WTC11 (cell line): ENCODE measurements at regions not wholly inside any gene's neighbourhood (a gene's known extent, or its start where the extent isn't known, plus 50 kb on each side); places are given as distances from the start of the nearest gene placed in this dataset.

Source experiments
- CREB1 ChIP-seq: sonication (generic); formaldehyde crosslinking; IDR thresholded peaks from 2 replicates; pipeline ENCODE4 v1.8.0; 2023; ENCODE audit warnings: mild to moderate bottlenecking, missing genetic modification reagents
- CTCF ChIP-seq: fragments of 200-600 bp; IDR thresholded peaks from 2 replicates; pipeline ENCODE4 v1.8.0; 2022; ENCODE audit warnings: antibody characterized with exemption
- ERG ChIP-seq: fragments of 250-450 bp; sonication (Bioruptor Pico); IDR thresholded peaks from 2 replicates; pipeline ENCODE4 v1.8.0; 2021; ENCODE audit warnings: mild to moderate bottlenecking
- NR2C2 ChIP-seq: sonication (generic); formaldehyde crosslinking; IDR thresholded peaks from 2 replicates; pipeline ENCODE4 v1.8.0; 2022; ENCODE audit warnings: mild to moderate bottlenecking, missing genetic modification reagents
- USF2 ChIP-seq: sonication (generic); formaldehyde crosslinking; IDR thresholded peaks from 2 replicates; pipeline ENCODE4 v1.8.1; 2023; ENCODE audit warnings: mild to moderate bottlenecking, missing genetic modification reagents, moderate library complexity

GRCh38 chr2:12515871-12516270 lies 200.9 kb upstream of the TRIB2 start:
- TF ChIP-seq CREB1 (CRISPR knock-in tag) (no peak), CTCF (no peak), USF2 (CRISPR knock-in tag) (no peak), NR2C2 (CRISPR knock-in tag) (no peak), ERG (no peak)
